Right atrium auricular region (tissue), 2 donors: ENCODE measurements at regions not wholly inside any gene's neighbourhood (a gene's known extent, or its start where the extent isn't known, plus 50 kb on each side); places are given as distances from the start of the nearest gene placed in this dataset.

Source experiments
- DNase-seq: peaks from one replicate; pipeline ENCODE4 v3.0.0-alpha.2; 2019; ENCODE audit warnings: low spot score
- H3K27ac ChIP-seq, 2 donors: fragments of 200-600 bp; sonication (generic); 1 replicate in 1 of 2; 2 replicates in 1 of 2; pipeline ENCODE4 v1.5.1; 2016 to 2019
- H3K27me3 ChIP-seq, 2 donors: fragments of 200-600 bp; sonication (generic); one replicate each; pipeline versions ENCODE4 v1.5.1 to v1.6.0; 2017 to 2019
- H3K36me3 ChIP-seq: fragments of 200-600 bp; sonication (generic); one replicate; pipeline ENCODE4 v1.5.1; 2016
- H3K4me1 ChIP-seq, 2 donors: fragments of 200-600 bp; sonication (generic); one replicate each; pipeline versions ENCODE4 v1.5.1 to v1.6.0; 2017 to 2019
- H3K4me3 ChIP-seq, 2 donors: fragments of 200-600 bp; sonication (generic); 1 replicate in 1 of 2; 2 replicates in 1 of 2; pipeline ENCODE4 v1.5.1; 2017 to 2019; ENCODE audit warnings: mild to moderate bottlenecking in 1 of 2, moderate library complexity in 1 of 2
- H3K9me3 ChIP-seq, 2 donors: fragments of 200-600 bp; sonication (generic); one replicate each; pipeline ENCODE4 v1.5.1; 2019
- TF ChIP-seq, protein P1 (sequence below), 2 donors: fragments of 200-600 bp; sonication (generic); IDR thresholded peaks; one replicate each; pipeline ENCODE4 v1.5.1; 2019; ENCODE audit warnings: antibody characterized with exemption in 2 of 2

DNA sequence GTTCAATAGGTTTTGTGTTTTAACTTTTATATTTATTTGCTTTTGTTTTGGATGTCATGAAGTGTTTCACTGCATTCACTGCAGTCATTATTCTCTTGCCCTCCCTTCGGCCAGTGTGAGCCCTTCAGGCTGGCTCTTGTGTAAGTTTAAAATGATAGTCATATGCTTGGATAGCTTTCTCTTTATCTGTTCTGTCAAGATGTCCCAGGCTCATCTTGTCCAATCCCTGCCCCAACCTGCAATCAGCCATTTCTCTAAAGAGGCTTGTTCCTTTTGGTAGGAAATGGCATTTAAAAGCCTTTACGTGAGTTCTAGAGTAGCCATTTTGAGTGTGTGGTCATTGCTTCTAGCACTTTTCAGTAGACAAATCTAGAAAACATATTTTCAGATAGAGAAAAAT, 238.0 kb upstream of the SLC39A10 start:
- no peaks in the 10 kb centered on the region for H3K36me3 ChIP-seq
- TF ChIP-seq, protein P1, sequence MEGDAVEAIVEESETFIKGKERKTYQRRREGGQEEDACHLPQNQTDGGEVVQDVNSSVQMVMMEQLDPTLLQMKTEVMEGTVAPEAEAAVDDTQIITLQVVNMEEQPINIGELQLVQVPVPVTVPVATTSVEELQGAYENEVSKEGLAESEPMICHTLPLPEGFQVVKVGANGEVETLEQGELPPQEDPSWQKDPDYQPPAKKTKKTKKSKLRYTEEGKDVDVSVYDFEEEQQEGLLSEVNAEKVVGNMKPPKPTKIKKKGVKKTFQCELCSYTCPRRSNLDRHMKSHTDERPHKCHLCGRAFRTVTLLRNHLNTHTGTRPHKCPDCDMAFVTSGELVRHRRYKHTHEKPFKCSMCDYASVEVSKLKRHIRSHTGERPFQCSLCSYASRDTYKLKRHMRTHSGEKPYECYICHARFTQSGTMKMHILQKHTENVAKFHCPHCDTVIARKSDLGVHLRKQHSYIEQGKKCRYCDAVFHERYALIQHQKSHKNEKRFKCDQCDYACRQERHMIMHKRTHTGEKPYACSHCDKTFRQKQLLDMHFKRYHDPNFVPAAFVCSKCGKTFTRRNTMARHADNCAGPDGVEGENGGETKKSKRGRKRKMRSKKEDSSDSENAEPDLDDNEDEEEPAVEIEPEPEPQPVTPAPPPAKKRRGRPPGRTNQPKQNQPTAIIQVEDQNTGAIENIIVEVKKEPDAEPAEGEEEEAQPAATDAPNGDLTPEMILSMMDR (IDR thresholded peaks at IDR 0.05): no peak
- no peak overlapping the region for H3K4me3 ChIP-seq
- no peak for DNase-seq
- no peak overlapping the region for H3K27ac ChIP-seq
- no peaks in the 10 kb centered on the region for H3K27me3 ChIP-seq
- H3K4me1 ChIP-seq: no peaks in the 10 kb centered on the region
- H3K9me3 ChIP-seq: no peaks in the 10 kb centered on the region

DNA sequence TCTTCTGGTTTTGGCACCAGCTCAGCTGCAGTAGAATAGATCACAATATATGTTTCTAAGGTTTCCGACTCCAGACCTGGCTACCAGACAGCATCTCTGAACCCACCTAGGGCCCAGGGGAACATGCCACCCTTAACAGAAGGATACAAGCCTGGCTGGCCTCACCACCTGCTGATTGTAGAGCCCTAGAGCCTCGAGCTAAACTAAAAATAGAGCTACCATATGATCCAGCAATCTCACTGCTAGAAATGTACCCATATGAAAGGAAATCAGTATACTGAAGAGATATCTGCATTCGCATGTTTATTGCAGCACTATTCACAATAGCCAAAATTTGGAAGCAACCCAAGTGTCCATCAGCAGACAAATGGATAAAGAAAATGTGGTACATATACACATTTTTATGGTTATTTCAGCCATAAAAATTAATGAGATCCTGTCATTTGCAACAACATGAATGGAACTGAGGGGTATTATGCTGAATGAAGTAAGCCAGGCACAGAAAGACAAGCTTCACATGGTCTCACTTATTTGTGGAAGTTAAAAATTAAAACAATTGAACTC, 242.4 kb upstream of the SLC39A10 start:
- TF ChIP-seq, protein P1 (IDR thresholded peaks at IDR 0.05): no peak
- no peak for DNase-seq
- Histone ChIP-seq H3K9me3 (no peaks in the 10 kb centered on the region), H3K4me3 (no peak overlapping the region), H3K36me3 (no peaks in the 10 kb centered on the region), H3K27me3 (no peaks in the 10 kb centered on the region), H3K27ac (no peak overlapping the region), H3K4me1 (no peaks in the 10 kb centered on the region)

DNA sequence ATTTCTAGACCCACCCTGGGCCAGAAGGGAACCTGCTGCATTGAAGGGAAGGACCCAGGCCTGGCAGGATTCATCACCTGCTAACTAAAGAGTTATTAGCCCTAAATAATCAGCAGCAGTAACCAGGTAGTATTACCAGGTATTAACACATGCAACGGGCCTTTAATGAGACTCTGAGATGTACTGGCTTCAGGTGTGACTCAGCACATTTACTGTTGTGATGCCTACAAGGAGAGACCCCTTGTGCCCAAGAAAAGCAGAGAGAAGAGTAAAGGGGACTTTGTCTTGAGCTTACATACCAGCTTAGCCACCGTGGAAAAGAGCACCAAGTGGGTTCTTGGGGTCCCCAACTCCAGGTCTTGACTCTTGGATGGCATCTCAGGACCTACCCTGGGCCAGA, 243.1 kb upstream of the SLC39A10 start:
- TF ChIP-seq, protein P1 (IDR thresholded peaks at IDR 0.05): no peak
- H3K9me3 ChIP-seq: no peaks in the 10 kb centered on the region
- H3K4me1 ChIP-seq: no peaks in the 10 kb centered on the region
- no peak for DNase-seq
- H3K36me3 ChIP-seq: no peaks in the 10 kb centered on the region
- no peak overlapping the region for H3K27ac ChIP-seq
- H3K4me3 ChIP-seq: no peak overlapping the region
- H3K27me3 ChIP-seq: no peaks in the 10 kb centered on the region

DNA sequence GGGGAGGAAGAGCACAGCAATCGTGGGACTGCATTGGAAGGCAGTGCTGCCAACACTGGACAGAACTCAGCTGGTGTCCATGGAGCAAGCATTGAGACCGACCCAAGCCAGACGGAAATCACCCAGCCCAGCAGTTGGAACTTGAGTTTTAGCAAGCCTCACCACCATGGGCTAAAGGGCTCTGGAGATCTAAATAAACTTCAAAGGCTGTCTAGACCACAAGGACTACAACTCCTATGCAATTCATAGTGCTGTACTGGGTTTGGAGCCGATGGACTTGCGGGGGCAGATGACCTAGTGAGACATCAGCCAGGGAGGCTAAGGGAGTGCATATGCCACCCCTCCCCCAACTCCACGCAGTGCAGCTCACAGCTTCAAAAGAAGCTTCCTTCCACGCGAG, 243.6 kb upstream of the SLC39A10 start:
- DNase-seq: no peak
- TF ChIP-seq, protein P1 (IDR thresholded peaks at IDR 0.05): no peak
- no peaks in the 10 kb centered on the region for H3K4me1 ChIP-seq
- H3K36me3 ChIP-seq: no peaks in the 10 kb centered on the region
- H3K4me3 ChIP-seq: no peak overlapping the region
- no peaks in the 10 kb centered on the region for H3K9me3 ChIP-seq
- H3K27ac ChIP-seq: no peak overlapping the region
- H3K27me3 ChIP-seq: no peaks in the 10 kb centered on the region

DNA sequence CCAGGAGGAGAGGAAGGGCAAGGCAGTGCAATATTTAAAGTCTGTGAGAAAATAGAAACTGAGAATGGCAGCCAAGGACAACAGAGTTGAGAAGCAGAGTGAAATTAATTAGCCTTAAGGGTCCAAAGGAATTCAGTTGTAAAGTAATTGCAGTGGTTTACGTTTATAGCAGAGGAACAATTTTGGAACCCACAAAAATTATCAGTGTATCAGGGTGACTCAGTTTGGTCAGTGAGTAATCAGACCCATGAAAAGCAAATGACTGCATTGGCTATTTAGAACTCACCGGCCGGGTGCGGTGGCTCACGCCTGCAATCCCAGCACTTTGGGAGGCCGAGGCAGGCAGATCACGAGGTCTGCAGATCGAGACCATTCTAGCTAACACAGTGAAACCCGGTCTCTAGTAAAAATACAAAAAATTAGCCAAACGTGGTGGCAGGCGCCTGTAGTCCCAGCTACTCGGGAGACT, 245.8 kb upstream of the SLC39A10 start:
- no peaks in the 10 kb centered on the region for H3K27me3 ChIP-seq
- H3K36me3 ChIP-seq: no peaks in the 10 kb centered on the region
- no peak for DNase-seq
- TF ChIP-seq, protein P1 (IDR thresholded peaks at IDR 0.05): no peak
- no peak overlapping the region for H3K4me3 ChIP-seq
- H3K9me3 ChIP-seq: no peaks in the 10 kb centered on the region
- H3K4me1 ChIP-seq: no peaks in the 10 kb centered on the region
- H3K27ac ChIP-seq: no peak overlapping the region

DNA sequence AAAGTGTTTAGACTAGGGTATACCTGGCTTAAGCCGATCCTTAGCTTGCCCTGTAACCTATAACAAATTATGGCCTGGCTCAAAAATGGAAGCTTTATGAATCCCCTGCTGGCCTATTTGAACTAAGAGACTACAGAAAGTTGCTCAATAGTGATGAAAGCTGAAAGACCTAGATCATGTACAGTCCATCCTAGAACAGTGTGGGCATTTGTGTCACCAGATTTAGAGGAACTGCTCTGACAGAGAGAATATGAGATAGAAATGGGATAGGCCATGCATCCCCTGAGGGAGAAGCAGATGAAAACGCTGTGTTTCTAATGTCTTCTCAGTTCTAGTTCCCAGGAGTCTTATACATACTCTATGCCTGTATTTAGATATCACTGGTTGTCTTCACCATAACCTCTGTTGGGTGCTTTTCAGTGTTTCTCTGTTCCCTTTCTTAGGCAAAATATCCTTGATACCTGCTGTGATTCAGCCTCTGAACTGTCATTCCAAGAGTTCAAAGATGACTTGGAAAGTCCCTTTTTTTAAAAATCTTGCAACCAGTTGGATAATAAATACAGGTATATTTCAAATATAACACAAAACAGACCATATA, 246.9 kb upstream of the SLC39A10 start:
- Histone ChIP-seq H3K27ac (no peak overlapping the region), H3K36me3 (no peaks in the 10 kb centered on the region), H3K4me1 (no peaks in the 10 kb centered on the region), H3K27me3 (no peaks in the 10 kb centered on the region), H3K4me3 (no peak overlapping the region), H3K9me3 (no peaks in the 10 kb centered on the region)
- no peak for DNase-seq
- TF ChIP-seq, protein P1 (IDR thresholded peaks at IDR 0.05): no peak
